ENCODE measurements at regions not wholly inside any gene's neighbourhood (a gene's known extent, or its start where the extent isn't known, plus 50 kb on each side); places are given as distances from the start of the nearest gene placed in this dataset.

DNA sequence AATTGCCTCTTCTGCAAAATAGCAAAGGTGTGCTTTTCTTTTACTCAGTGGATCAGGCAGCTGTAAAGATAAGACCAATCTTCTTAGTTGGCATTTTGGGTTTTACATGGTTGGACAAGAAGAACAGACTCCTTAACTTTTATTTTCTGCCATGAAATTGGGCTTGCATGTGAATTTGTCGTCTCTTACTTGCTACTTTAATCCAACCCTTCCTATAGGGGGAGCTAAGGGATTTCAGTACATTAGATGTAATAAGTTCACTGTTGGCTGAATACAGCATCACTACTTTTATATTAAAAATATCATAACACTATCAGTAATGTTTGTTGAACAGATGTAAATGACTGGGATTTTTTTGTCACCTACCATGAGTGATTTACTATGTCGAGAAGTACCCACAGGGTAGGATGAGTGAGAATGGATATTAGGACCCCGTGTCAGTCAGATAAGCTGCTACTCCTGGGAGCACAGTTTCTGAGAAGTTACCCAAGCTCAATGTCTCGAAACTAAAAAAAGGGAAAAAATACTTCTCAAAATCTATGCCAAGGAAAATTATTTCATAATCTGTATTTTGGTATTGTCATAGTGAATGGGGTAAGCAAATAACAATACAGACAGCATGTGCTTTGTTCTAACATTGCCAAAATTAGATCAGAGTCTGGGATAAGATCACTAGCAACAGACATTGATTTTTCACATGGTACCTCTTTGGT is 127.4 kb upstream of the AGR3 start:
- no peaks in the 10 kb centered on the region for H3K9me3 ChIP-seq
- no peaks in the 10 kb centered on the region for H3K27me3 ChIP-seq
- H3K4me1 ChIP-seq: peaks cover 17 to 24% (median 22%) of the 10 kb centered on the region in 4 donors
- no peaks in the 10 kb centered on the region for H3K36me3 ChIP-seq
- TF ChIP-seq POLR2A (IDR thresholded peaks at IDR 0.05): peak in 1 of 4 donors; percentile 31
- peak in 1 of 4 donors; percentile 39 for TF ChIP-seq EP300 (IDR thresholded peaks at IDR 0.05)
- TF ChIP-seq CTCF (IDR thresholded peaks at IDR 0.05): peak in 4 of 6 experiments; percentile 14 to 51 (median 40)
- no peak for TF ChIP-seq POLR2AphosphoS5 (IDR thresholded peaks at IDR 0.05)
- ATAC-seq (ENCODE audit: low FRiP score in 2 of 2) (peak; percentile 46 to 90), DNase-seq (no peak)
- H3K27ac ChIP-seq: peak overlapping the region in 3 of 4 donors; percentile 0 to 78 (median 31)
- WGBS, 2 donors: 50 to 51% methylated on average over 4 of the region's 4 CpGs
- no peak overlapping the region for H3K4me3 ChIP-seq

GRCh38 chr7:17009933-17010332 is 128.2 kb upstream of the AGR3 start:
- Histone ChIP-seq H3K4me1 (peaks cover 17 to 23% (median 22%) of the 10 kb centered on the region in 4 donors), H3K9me3 (no peaks in the 10 kb centered on the region), H3K27ac (peak overlapping the region in 2 of 4 donors; percentile 31 to 78), H3K36me3 (no peaks in the 10 kb centered on the region), H3K27me3 (no peaks in the 10 kb centered on the region), H3K4me3 (no peak overlapping the region)
- 52 to 56% methylated on average over 1 of the region's 1 CpG for WGBS, 2 donors
- ATAC-seq (ENCODE audit: low FRiP score in 2 of 2) (peak in 1 of 2 donors; percentile 18), DNase-seq (no peak)
- TF ChIP-seq CTCF (IDR thresholded peaks at IDR 0.05) (no peak), POLR2A (IDR thresholded peaks at IDR 0.05) (no peak), POLR2AphosphoS5 (IDR thresholded peaks at IDR 0.05) (no peak)

DNA sequence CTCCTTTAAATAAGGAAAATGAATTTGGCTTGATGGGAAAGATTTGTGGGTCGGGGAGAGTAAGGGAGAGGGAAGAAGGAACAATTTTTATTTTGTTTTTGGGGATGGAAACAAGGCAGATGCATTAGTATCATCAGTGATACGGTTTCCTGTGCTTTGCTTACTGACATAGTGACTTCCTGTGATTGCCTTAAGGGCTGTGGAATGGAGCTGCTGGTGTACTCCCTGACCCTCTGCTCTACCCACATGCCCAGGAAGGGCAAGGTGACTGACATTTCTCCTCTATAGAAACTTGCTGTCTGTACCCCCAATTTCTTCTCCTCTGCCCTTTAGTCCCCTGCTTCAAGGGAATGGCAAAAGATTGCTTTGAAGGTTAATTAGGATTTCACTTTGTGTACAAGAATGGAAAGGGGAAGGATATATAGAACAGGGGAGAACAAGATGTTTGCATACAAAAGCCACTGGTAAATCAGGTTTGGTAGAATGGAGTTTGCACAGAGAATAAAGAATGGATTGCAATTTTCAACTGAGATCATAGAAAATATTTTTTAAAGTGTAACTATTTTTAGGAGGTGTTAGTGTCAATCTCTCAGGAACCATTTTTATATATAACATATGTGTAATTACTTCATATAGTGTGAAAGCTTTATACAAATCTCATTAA is 129.0 kb upstream of the AGR3 start:
- Histone ChIP-seq H3K27ac (peak overlapping the region in 2 of 4 donors; percentile 23 to 78), H3K36me3 (no peaks in the 10 kb centered on the region), H3K4me1 (peaks cover 16 to 22% (median 19%) of the 10 kb centered on the region in 4 donors), H3K4me3 (no peak overlapping the region), H3K9me3 (no peaks in the 10 kb centered on the region), H3K27me3 (no peaks in the 10 kb centered on the region)
- WGBS, 2 donors: 48 to 52% methylated on average over 2 of the region's 2 CpGs
- DNase-seq (no peak), ATAC-seq (ENCODE audit: low FRiP score in 2 of 2) (peak in 1 of 2 donors; percentile 40)
- TF ChIP-seq EP300 (IDR thresholded peaks at IDR 0.05): no peak
- no peak for TF ChIP-seq CTCF (IDR thresholded peaks at IDR 0.05)
- no peak for TF ChIP-seq POLR2AphosphoS5 (IDR thresholded peaks at IDR 0.05)
- TF ChIP-seq POLR2A (IDR thresholded peaks at IDR 0.05): no peak

- Histone ChIP-seq H3K9me3 (no peaks in the 10 kb centered on the region), H3K4me1 (peaks cover 16 to 26% (median 20%) of the 10 kb centered on the region in 4 donors), H3K36me3 (no peaks in the 10 kb centered on the region), H3K27me3 (no peaks in the 10 kb centered on the region), H3K4me3 (no peak overlapping the region), H3K27ac (no peak overlapping the region)
- ATAC-seq (ENCODE audit: low FRiP score in 2 of 2): no peak
- DNase-seq: no peak
- TF ChIP-seq POLR2AphosphoS5 (IDR thresholded peaks at IDR 0.05) (no peak), EP300 (IDR thresholded peaks at IDR 0.05) (no peak), CTCF (IDR thresholded peaks at IDR 0.05) (no peak), POLR2A (IDR thresholded peaks at IDR 0.05) (no peak)
- 80 to 81% methylated on average over 3 of the region's 3 CpGs for whole genome bisulfite sequencing, 2 donors
Measured at GRCh38 chr7:17013204-17013603, 131.4 kb upstream of the AGR3 start.
